G401.6 (cell line): ENCODE measurements at regions not wholly inside any gene's neighbourhood (a gene's known extent, or its start where the extent isn't known, plus 50 kb on each side); places are given as distances from the start of the nearest gene placed in this dataset.
"Not testable (repeated sequence)": the region's sequence is repeated elsewhere in the genome, so short reads cannot be mapped to it uniquely, and the experiment has no call there.

Experiments used
- FAIRE-seq: peaks from 2 replicates; lab custom pipeline; 2012; peaks lifted over from hg19 to GRCh38; lab: Jason Lieb, UNC

GRCh38 chr3:190988102-190988501 lies 125.6 kb upstream of the GMNC start:
- FAIRE-seq, result no peak

DNA sequence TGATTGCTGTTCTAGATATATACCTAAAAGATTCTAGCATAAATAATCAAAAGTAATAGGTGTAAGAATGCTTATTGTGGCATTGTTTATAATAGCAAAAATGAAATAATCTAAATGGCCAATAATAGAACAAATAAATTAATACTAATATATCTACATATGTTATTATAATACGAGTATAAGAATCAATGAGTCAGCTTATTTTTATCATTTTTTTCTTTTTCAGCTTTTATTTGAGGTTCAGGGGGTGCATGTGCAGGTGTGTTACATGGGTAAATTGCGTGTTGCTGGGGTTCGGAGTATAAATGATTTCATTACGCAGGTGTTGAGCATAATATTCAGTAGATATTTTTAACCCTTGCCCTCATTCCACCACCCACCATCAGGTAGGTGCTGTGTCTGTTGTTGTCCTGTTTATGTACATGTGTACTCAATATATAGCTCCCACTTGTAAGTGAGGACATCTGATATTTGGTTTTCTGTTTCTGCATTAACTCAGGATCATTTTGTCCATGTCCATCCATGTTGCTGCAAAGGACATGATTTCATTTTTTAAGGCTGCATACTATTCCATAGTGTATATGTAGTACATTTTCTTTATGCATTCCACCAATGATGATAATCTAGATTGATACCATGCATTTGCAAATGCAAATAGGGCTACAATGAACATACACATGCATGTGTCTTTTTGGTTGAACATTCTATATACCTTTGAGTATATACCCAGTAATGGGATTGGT lies 122.2 kb upstream of the GMNC start:
- FAIRE-seq, result no peak

DNA sequence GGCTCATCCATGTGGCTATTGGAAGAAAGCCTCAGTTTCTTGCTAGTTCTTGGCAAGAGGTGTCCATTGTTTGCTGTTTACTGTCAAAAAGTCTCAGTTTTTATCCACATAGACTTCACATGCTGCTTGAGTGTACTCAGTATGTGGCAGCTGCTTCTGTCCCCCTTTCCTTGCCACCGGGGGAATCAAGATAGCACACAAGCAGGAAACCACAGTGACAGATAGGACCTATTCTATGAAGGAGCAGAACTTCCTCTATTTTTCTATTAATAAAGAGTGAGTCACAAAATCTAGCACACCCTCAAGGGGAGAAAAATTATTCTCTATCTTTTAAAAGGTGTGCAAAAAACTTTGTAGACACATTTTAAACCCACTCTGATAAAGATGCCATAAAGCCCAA lies 121.4 kb upstream of the GMNC start:
- no peak for FAIRE-seq

DNA sequence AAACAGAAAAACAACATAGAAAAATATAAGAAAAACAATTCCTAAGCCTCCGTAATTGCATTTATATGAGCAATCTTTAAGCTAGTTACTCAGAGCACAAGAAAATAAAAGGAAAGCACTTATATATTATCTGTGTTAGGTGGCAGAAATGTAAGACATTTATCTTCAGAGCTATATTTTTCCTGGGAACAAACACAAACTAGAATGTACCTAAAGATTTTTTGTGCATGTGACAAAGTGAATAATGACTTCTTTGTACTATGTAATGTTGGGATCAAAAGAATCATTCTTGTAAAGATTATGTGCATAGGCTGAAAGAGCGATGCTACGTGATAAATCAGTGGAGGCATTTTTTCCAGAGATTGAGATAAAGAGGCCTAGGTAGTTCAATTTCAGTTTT lies 111.3 kb upstream of the GMNC start:
- no peak for FAIRE-seq

DNA sequence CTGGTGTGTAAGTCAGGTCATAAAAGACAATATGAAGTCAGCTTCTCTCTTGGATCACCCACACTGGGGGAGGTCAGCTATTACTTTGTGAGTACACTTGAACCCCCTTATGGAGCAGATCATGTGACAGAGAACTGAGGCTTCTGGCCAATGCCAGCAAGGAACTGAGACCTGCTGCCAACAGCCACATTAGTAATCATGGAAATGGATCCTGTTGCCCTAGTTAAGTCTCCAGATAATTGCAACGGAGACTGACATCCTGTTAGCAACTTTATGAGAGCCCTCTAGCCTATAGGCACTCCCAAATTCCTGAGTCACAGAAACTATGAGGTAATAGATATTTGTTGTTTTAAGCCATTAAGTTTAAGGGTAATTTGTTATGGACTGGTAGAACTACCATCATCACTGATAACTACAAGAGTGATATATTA lies 110.4 kb upstream of the GMNC start:
- no peak for FAIRE-seq

- FAIRE-seq, result no peak
Measured at GRCh38 chr3:190972196-190972595, 109.7 kb upstream of the GMNC start.

- no peak for FAIRE-seq
Measured at GRCh38 chr3:190970560-190970959, 108.1 kb upstream of the GMNC start.

- FAIRE-seq, result no peak
Measured at GRCh38 chr3:190968616-190969015, 106.1 kb upstream of the GMNC start.

DNA sequence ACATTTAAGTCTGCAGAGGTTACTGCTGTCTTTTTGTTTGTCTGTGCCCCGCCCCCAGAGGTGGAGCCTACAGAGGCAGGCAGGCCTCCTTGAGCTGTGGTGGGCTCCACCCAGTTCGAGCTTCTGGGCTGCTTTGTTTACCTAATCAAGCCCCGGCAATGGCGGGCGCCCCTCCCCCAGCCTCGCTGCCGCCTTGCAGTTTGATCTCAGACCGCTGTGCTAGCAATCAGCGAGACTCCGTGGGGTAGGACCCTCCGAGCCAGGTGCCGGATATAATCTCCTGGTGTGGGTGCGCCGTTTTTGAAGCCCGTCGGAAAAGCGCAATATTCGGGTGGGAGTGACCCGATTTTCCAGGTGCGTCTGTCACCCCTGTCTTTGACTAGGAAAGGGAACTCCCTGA lies 102.4 kb upstream of the GMNC start:
- not testable (repeated sequence) for FAIRE-seq

DNA sequence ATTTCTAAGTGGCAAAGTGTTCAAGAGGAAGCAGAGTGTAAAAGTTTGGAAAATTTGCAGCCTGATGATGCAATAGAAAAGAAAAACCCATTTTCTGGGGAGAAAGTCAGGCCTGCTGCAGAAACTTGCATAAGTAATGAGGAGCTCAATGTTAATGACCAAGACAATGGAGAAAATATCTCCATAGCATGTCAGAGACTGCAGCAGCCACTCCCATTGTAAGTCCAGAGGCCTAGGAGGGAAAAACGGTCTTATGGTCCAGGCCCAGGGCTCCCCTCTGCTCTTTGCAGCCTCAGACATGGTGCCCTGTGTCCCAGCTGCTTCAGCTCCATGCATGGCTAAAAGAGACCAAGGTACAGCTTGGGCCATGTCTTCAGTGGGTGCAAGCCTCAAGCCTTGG lies 96.6 kb upstream of the GMNC start:
- FAIRE-seq, result no peak

- peak; percentile 98 for FAIRE-seq
Measured at GRCh38 chr3:190941694-190942260, 79.3 kb upstream of the GMNC start.

- peak; percentile 93 for FAIRE-seq
Measured at GRCh38 chr3:190934616-190935015, 72.1 kb upstream of the GMNC start.

- FAIRE-seq, result no peak
Measured at GRCh38 chr3:190926619-190927018, 64.1 kb upstream of the GMNC start.

DNA sequence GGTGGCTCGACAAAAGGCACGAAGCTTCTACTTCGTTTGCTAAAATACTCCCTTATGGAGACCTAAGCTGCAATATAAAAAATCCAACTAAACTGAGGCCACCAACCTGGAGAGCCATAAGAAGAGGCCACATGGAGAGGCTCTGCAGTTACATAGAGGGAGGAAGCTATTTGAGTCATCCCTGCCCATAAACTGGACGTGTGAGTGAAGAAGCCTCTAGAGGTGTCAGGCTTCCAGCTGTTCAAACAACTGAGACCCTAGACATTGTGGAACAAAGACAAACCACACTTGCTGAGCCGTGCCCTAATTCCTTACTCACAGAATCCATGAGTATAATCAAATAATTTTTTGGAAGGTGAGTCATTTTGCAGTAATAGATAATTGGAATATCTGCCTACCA lies 50.2 kb upstream of the GMNC start:
- no peak for FAIRE-seq
